ENCODE measurements at regions not wholly inside any gene's neighbourhood (a gene's known extent, or its start where the extent isn't known, plus 50 kb on each side); places are given as distances from the start of the nearest gene placed in this dataset.
"Not testable (repeated sequence)": the region's sequence is repeated elsewhere in the genome, so short reads cannot be mapped to it uniquely, and the experiment has no call there.

GRCh38 chr22:16423476-16423875, 169.1 kb downstream of the CCT8L2 start:
- not testable (repeated sequence) for H3K23me2 ChIP-seq (ENCODE audit: insufficient read length, low read depth, low read length, poor library complexity, severe bottlenecking); H3K4me2 ChIP-seq (ENCODE audit: insufficient read depth, insufficient read length, low read length); H3K27me3 ChIP-seq (ENCODE audit: insufficient read depth, low read length); H2BK12ac ChIP-seq (ENCODE audit: insufficient read length, low read depth, low read length); H3T11ph ChIP-seq (ENCODE audit: low read length); H2AFZ ChIP-seq (ENCODE audit: low read length); H3K79me1 ChIP-seq (ENCODE audit: insufficient read depth, low read depth, low read length, poor library complexity, severe bottlenecking); H4K5ac ChIP-seq (ENCODE audit: insufficient read length, low read depth, low read length); H2AK5ac ChIP-seq (ENCODE audit: insufficient read length, low read length); H3K79me2 ChIP-seq (ENCODE audit: insufficient read depth, low read length); H3K14ac ChIP-seq (ENCODE audit: insufficient read depth, low read length); H2BK15ac ChIP-seq (ENCODE audit: low read depth, low read length); H4K8ac ChIP-seq (replicated peaks; ENCODE audit: insufficient read length, low read depth, low read length); H3K56ac ChIP-seq (ENCODE audit: insufficient read length, low read depth, low read length); H3K4me1 Mint-ChIP-seq; H4K91ac ChIP-seq (ENCODE audit: insufficient read length, low read depth, low read length); H2BK20ac ChIP-seq (ENCODE audit: low read depth, low read length, poor library complexity, severe bottlenecking); H3K23ac ChIP-seq (ENCODE audit: insufficient read length, low read depth, low read length); H3K9ac ChIP-seq (ENCODE audit: extremely low read depth, insufficient read length, low read length); H2BK5ac ChIP-seq (ENCODE audit: insufficient read length, low read length); H3K4me3 Mint-ChIP-seq; H3K4ac ChIP-seq (ENCODE audit: low read depth, low read length); H3K4me1 ChIP-seq (ENCODE audit: insufficient read depth, low read length); H3K36me3 Mint-ChIP-seq (ENCODE audit: insufficient read depth in 1 of 3, low read depth in 3 of 3); DNase-seq; H4K20me1 ChIP-seq (ENCODE audit: control insufficient read depth, insufficient read depth, insufficient read length); H3K18ac ChIP-seq (ENCODE audit: insufficient read length, low read depth, low read length); H3K27me3 Mint-ChIP-seq (ENCODE audit: low read depth); H3K27ac Mint-ChIP-seq; H2BK120ac ChIP-seq (ENCODE audit: low read depth, low read length, poor library complexity, severe bottlenecking); H3K27ac ChIP-seq (ENCODE audit: insufficient read length, low read depth, low read length)
- H3K9me3 ChIP-seq (ENCODE audit: control insufficient read depth, low read depth, low read length): peaks cover 27% of the 10 kb centered on the region
- no CpG with 5 or more reads among the region's 21 CpGs for WGBS (ENCODE audit: extremely low coverage, insufficient read length, low lambda C conversion rate)
- peaks cover 61 to 68% of the 10 kb centered on the region in 2 experiments for H3K9me3 Mint-ChIP-seq

GRCh38 chr22:16417498-16417897, 175.1 kb downstream of the CCT8L2 start:
- H4K5ac ChIP-seq (ENCODE audit: insufficient read length, low read depth, low read length); H3K14ac ChIP-seq (ENCODE audit: insufficient read depth, low read length); H3K4me2 ChIP-seq (ENCODE audit: insufficient read depth, insufficient read length, low read length); H4K20me1 ChIP-seq (ENCODE audit: control insufficient read depth, insufficient read depth, insufficient read length); H3K27me3 ChIP-seq (ENCODE audit: insufficient read depth, low read length); DNase-seq; H2BK120ac ChIP-seq (ENCODE audit: low read depth, low read length, poor library complexity, severe bottlenecking); H3K27ac Mint-ChIP-seq; H3K27ac ChIP-seq (ENCODE audit: insufficient read length, low read depth, low read length); H3T11ph ChIP-seq (ENCODE audit: low read length); H2BK5ac ChIP-seq (ENCODE audit: insufficient read length, low read length); H3K4me1 ChIP-seq (ENCODE audit: insufficient read depth, low read length); H3K4me1 Mint-ChIP-seq; H2BK15ac ChIP-seq (ENCODE audit: low read depth, low read length); H2AFZ ChIP-seq (ENCODE audit: low read length); H3K23me2 ChIP-seq (ENCODE audit: insufficient read length, low read depth, low read length, poor library complexity, severe bottlenecking); H4K91ac ChIP-seq (ENCODE audit: insufficient read length, low read depth, low read length); H3K18ac ChIP-seq (ENCODE audit: insufficient read length, low read depth, low read length); H3K36me3 Mint-ChIP-seq (ENCODE audit: insufficient read depth in 1 of 3, low read depth in 3 of 3); H3K79me1 ChIP-seq (ENCODE audit: insufficient read depth, low read depth, low read length, poor library complexity, severe bottlenecking); H3K4ac ChIP-seq (ENCODE audit: low read depth, low read length); H3K79me2 ChIP-seq (ENCODE audit: insufficient read depth, low read length); H3K4me3 Mint-ChIP-seq; H3K56ac ChIP-seq (ENCODE audit: insufficient read length, low read depth, low read length); H3K9ac ChIP-seq (ENCODE audit: extremely low read depth, insufficient read length, low read length); H4K8ac ChIP-seq (replicated peaks; ENCODE audit: insufficient read length, low read depth, low read length); H3K27me3 Mint-ChIP-seq (ENCODE audit: low read depth); H2AK5ac ChIP-seq (ENCODE audit: insufficient read length, low read length); H2BK12ac ChIP-seq (ENCODE audit: insufficient read length, low read depth, low read length); H3K23ac ChIP-seq (ENCODE audit: insufficient read length, low read depth, low read length); H2BK20ac ChIP-seq (ENCODE audit: low read depth, low read length, poor library complexity, severe bottlenecking): not testable (repeated sequence)
- H3K9me3 Mint-ChIP-seq: peaks cover 62 to 65% of the 10 kb centered on the region in 2 experiments
- H3K9me3 ChIP-seq (ENCODE audit: control insufficient read depth, low read depth, low read length): peaks cover 22% of the 10 kb centered on the region
- WGBS (ENCODE audit: extremely low coverage, insufficient read length, low lambda C conversion rate): no CpG with 5 or more reads among the region's 3 CpGs

Measured in H9 (cell line).